Lower leg skin (tissue), 3 donors: ENCODE measurements at regions not wholly inside any gene's neighbourhood (a gene's known extent, or its start where the extent isn't known, plus 50 kb on each side); places are given as distances from the start of the nearest gene placed in this dataset.

Experiments used
- CTCF ChIP-seq, 3 donors: fragments of 450-650 bp; IDR thresholded peaks; one replicate each; pipeline ENCODE4 v1.5.1; 2016; ENCODE audit warnings: antibody characterized with exemption in 3 of 3, mild to moderate bottlenecking in 3 of 3, moderate library complexity in 2 of 3
- POLR2A ChIP-seq, 2 donors: fragments of 450-650 bp; IDR thresholded peaks; one replicate each; pipeline ENCODE4 v1.6.1; 2016 to 2017; ENCODE audit warnings: antibody characterized with exemption in 2 of 2, mild to moderate bottlenecking in 1 of 2, moderate library complexity in 1 of 2

- TF ChIP-seq CTCF (IDR thresholded peaks at IDR 0.05) (no peak), POLR2A (IDR thresholded peaks at IDR 0.05) (no peak)
Observed at GRCh38 chr4:82287720-82288119, 86.1 kb downstream of the HNRNPD start.
